ENCODE measurements at regions not wholly inside any gene's neighbourhood (a gene's known extent, or its start where the extent isn't known, plus 50 kb on each side); places are given as distances from the start of the nearest gene placed in this dataset.

- no peak for DNase-seq
Measured at GRCh38 chr7:50208378-50208982, 96.0 kb upstream of the IKZF1 start.

GRCh38 chr7:50207686-50208255 lies 96.7 kb upstream of the IKZF1 start:
- no peak for DNase-seq

GRCh38 chr7:50207251-50207564 lies 97.3 kb upstream of the IKZF1 start:
- no peak for DNase-seq

- no peak for DNase-seq
Measured at GRCh38 chr7:50206453-50207250, 97.9 kb upstream of the IKZF1 start.

- DNase-seq = no peak
Measured at GRCh38 chr7:50205011-50205410, 99.5 kb upstream of the IKZF1 start.

GRCh38 chr7:50204581-50204980 lies 99.9 kb upstream of the IKZF1 start:
- no peak for DNase-seq

GRCh38 chr7:50203521-50203920 lies 101.0 kb upstream of the IKZF1 start:
- DNase-seq = no peak

- DNase-seq = no peak
Measured at GRCh38 chr7:50202052-50202555, 102.4 kb upstream of the IKZF1 start.

GRCh38 chr7:50199824-50200223 lies 104.7 kb upstream of the IKZF1 start:
- no peak for DNase-seq

GRCh38 chr7:50197549-50197948 lies 104.5 kb upstream of the ZPBP start:
- DNase-seq = no peak

GRCh38 chr7:50196719-50197118 lies 103.7 kb upstream of the ZPBP start:
- no peak for DNase-seq

GRCh38 chr7:50190776-50191175 lies 97.7 kb upstream of the ZPBP start:
- DNase-seq = no peak

- no peak for DNase-seq
Measured at GRCh38 chr7:50189371-50189770, 96.3 kb upstream of the ZPBP start.

GRCh38 chr7:50185951-50186682 lies 93.1 kb upstream of the ZPBP start:
- no peak for DNase-seq

GRCh38 chr7:50185208-50185607 lies 92.2 kb upstream of the ZPBP start:
- DNase-seq = no peak

GRCh38 chr7:50184271-50184990 lies 91.4 kb upstream of the ZPBP start:
- DNase-seq = no peak

GRCh38 chr7:50182759-50183158 lies 89.7 kb upstream of the ZPBP start:
- no peak for DNase-seq

GRCh38 chr7:50181081-50181480 lies 88.0 kb upstream of the ZPBP start:
- DNase-seq = no peak

- no peak for DNase-seq
Measured at GRCh38 chr7:50178166-50178565, 85.1 kb upstream of the ZPBP start.

GRCh38 chr7:50174948-50175347 lies 81.9 kb upstream of the ZPBP start:
- no peak for DNase-seq

- no peak for DNase-seq
Measured at GRCh38 chr7:50166997-50167965, 74.2 kb upstream of the ZPBP start.

All from left kidney (tissue), 1 donor.